CD14-positive monocyte (primary cell): ENCODE measurements at regions not wholly inside any gene's neighbourhood (a gene's known extent, or its start where the extent isn't known, plus 50 kb on each side); places are given as distances from the start of the nearest gene placed in this dataset.

Experiments
- DNase-seq, 3 donors: peaks; one replicate each; pipeline ENCODE4 v3.0.0-alpha.2; 2011 to 2022
- H2AFZ ChIP-seq: 2 replicates; pipeline ENCODE4 v1.6.0; 2012; ENCODE audit warnings: mild to moderate bottlenecking, low read depth, low read length, inconsistent platforms; ENCODE audit not compliant: insufficient read depth, poor library complexity, severe bottlenecking
- H3K27ac ChIP-seq, 2 donors: 1 replicate in 1 of 2; 2 replicates in 1 of 2; pipeline ENCODE4 v1.5.1; 2012 to 2013; ENCODE audit warnings: low read length in 2 of 2, control low read depth in 1 of 2, inconsistent platforms in 1 of 2, low read depth in 1 of 2, mild to moderate bottlenecking in 1 of 2
- H3K27me3 ChIP-seq, 2 donors: one replicate each; pipeline versions ENCODE4 v1.6.0 to v1.6.1; 2011 to 2013; ENCODE audit warnings: low read length in 2 of 2; ENCODE audit not compliant: control insufficient read depth in 2 of 2, insufficient read depth in 2 of 2
- H3K36me3 ChIP-seq, 2 donors: replicated peaks in 1 of 2; 1 replicate in 1 of 2; 2 replicates in 1 of 2; pipeline versions ENCODE4 v1.5.1 to v1.6.1; 2012 to 2013; ENCODE audit warnings: low read length in 2 of 2, control low read depth in 1 of 2, inconsistent platforms in 1 of 2, mild to moderate bottlenecking in 1 of 2; ENCODE audit not compliant: insufficient read depth in 2 of 2, control insufficient read depth in 1 of 2
- H3K4me1 ChIP-seq, 2 donors: 1 replicate in 1 of 2; 2 replicates in 1 of 2; pipeline versions ENCODE4 v1.5.1 to v1.6.1; 2012 to 2013; ENCODE audit warnings: low read length in 2 of 2, control low read depth in 1 of 2, inconsistent platforms in 1 of 2, mild to moderate bottlenecking in 1 of 2, moderate library complexity in 1 of 2; ENCODE audit not compliant: insufficient read depth in 2 of 2, control insufficient read depth in 1 of 2
- H3K4me2 ChIP-seq: replicated peaks from 2 replicates; pipeline ENCODE3; 2012; ENCODE audit warnings: low read length, moderate library complexity, mild to moderate bottlenecking; ENCODE audit not compliant: poor library complexity, severe bottlenecking; ENCODE audit errors: extremely low read depth
- H3K4me3 ChIP-seq, 3 experiments: fragments of 200-600 bp in 1 of 3; sonication (generic) in 1 of 3; replicated peaks in 1 of 3; 1 replicate in 2 of 3; 2 replicates in 1 of 3; pipeline ENCODE4 v1.5.1; 2011 to 2013; ENCODE audit warnings: low read length in 3 of 3, mild to moderate bottlenecking in 3 of 3, control low read depth in 2 of 3, low read depth in 2 of 3, inconsistent platforms in 1 of 3, moderate library complexity in 1 of 3
- H3K79me2 ChIP-seq: 2 replicates; pipeline ENCODE4 v1.6.0; 2012; ENCODE audit warnings: mild to moderate bottlenecking, control low read depth, inconsistent platforms, low read length, moderate library complexity; ENCODE audit not compliant: insufficient read depth
- H3K9ac ChIP-seq: 2 replicates; pipeline ENCODE4 v1.6.0; 2017; ENCODE audit warnings: low read length, mild to moderate bottlenecking; ENCODE audit not compliant: insufficient read depth, poor library complexity, severe bottlenecking
- H3K9me3 ChIP-seq, 2 donors: replicated peaks in 1 of 2; 1 replicate in 1 of 2; 2 replicates in 1 of 2; pipeline versions ENCODE4 v1.5.1 to v1.6.1; 2012 to 2013; ENCODE audit warnings: low read length in 2 of 2, control low read depth in 1 of 2; ENCODE audit not compliant: control insufficient read depth in 1 of 2, insufficient read depth in 1 of 2
- H4K20me1 ChIP-seq: 2 replicates; pipeline ENCODE4 v1.6.0; 2012; ENCODE audit warnings: mild to moderate bottlenecking, low read length, control low read depth, moderate library complexity; ENCODE audit not compliant: insufficient read depth
- H3K27ac Mint-ChIP-seq, 7 donors: one replicate each; pipeline ENCODE4 v1.8.0; 2020; ENCODE audit warnings: mild to moderate bottlenecking in 7 of 7, mixed read lengths in 7 of 7, moderate library complexity in 6 of 7, inconsistent platforms in 2 of 7
- H3K27me3 Mint-ChIP-seq, 3 donors: one replicate each; pipeline ENCODE4 v1.8.0; 2021 to 2022; ENCODE audit warnings: low read depth in 3 of 3, mild to moderate bottlenecking in 3 of 3, mixed read lengths in 3 of 3, moderate library complexity in 3 of 3, inconsistent platforms in 1 of 3
- H3K36me3 Mint-ChIP-seq, 2 donors: one replicate each; pipeline ENCODE4 v1.8.0; 2020; ENCODE audit warnings: mixed read lengths in 2 of 2, inconsistent platforms in 1 of 2, mild to moderate bottlenecking in 1 of 2
- H3K4me1 Mint-ChIP-seq: one replicate; pipeline ENCODE4 v1.8.0; 2020; ENCODE audit warnings: mild to moderate bottlenecking, mixed read lengths
- H3K4me3 Mint-ChIP-seq, 2 donors: one replicate each; pipeline ENCODE4 v1.8.0; 2020; ENCODE audit warnings: mild to moderate bottlenecking in 2 of 2, mixed read lengths in 2 of 2, moderate library complexity in 1 of 2
- H3K9me3 Mint-ChIP-seq, 7 donors: one replicate each; pipeline ENCODE4 v1.8.0; 2020 to 2022; ENCODE audit warnings: mixed read lengths in 7 of 7, mild to moderate bottlenecking in 6 of 7, moderate library complexity in 6 of 7, inconsistent platforms in 2 of 7
- CTCF ChIP-seq: fragments of 200-600 bp; IDR thresholded peaks from one replicate; pipeline ENCODE4 v1.8.0; 2022; ENCODE audit warnings: antibody characterized with exemption, mild to moderate bottlenecking
- WGBS: methylation state at CpG from one replicate; pipeline ENCODE4 v1.1.5; 2013; ENCODE audit warnings: missing lambda C conversion rate; ENCODE audit not compliant: insufficient coverage; 5-methylcytosine and 5-hydroxymethylcytosine counted together
- intact Hi-C, 2 donors: fragments of 100-400 bp; cut with micrococcal nuclease; formaldehyde crosslinking; loops; one replicate each; pipeline versions ENCODE4 v1.15.0 to v1.15.1; 2023

- H3K4me2 ChIP-seq, result no peak overlapping the region
- no peaks in the 10 kb centered on the region for H3K79me2 ChIP-seq
- Mint-ChIP-seq H3K27ac (no peak overlapping the region), H3K27me3 (peaks cover 0 to 2% (median 0%) of the 10 kb centered on the region in 3 donors), H3K4me3 (no peak overlapping the region), H3K36me3 (no peaks in the 10 kb centered on the region), H3K9me3 (peaks cover 0 to 15% (median 5%) of the 10 kb centered on the region in 7 donors), H3K4me1 (no peaks in the 10 kb centered on the region)
- no peak for DNase-seq
- no peaks in the 10 kb centered on the region for H4K20me1 ChIP-seq
- WGBS, result no CpG with 5 or more reads among the region's 2 CpGs
- H3K9me3 ChIP-seq, result peaks cover 14 to 17% of the 10 kb centered on the region in 2 donors
- no peak overlapping the region for H2AFZ ChIP-seq
- no peak overlapping the region for H3K27ac ChIP-seq
- no peaks in the 10 kb centered on the region for H3K36me3 ChIP-seq
- H3K4me3 ChIP-seq, result no peak overlapping the region
- no peak overlapping the region for H3K9ac ChIP-seq
- no peaks in the 10 kb centered on the region for H3K4me1 ChIP-seq
- H3K27me3 ChIP-seq, result no peaks in the 10 kb centered on the region
- no peak for TF ChIP-seq CTCF
- intact Hi-C loops, result no loop called here
Observed at GRCh38 chrX:63032811-63033210, 318.3 kb downstream of the SPIN4 start.

DNA sequence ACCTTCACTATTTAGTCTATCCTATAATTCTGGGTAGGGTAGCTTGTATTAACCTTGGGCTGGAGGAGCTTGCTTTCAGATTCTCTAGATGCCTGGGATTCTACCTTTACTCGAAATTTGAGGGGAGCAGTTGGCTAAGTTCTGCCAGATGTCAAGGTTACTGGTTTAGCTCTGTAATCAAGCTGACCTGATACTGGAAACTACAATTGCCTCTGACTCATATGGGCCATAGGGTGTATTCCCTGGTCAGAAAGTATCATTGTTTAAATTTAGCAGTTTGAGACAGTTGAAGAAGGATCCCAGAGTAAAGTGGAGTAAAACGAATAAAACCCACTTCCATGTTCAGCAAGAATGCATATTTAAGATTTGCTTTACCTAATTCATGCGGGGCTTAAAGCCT is 337.6 kb downstream of the SPIN4 start:
- peaks cover 20 to 29% of the 10 kb centered on the region in 2 donors for H3K9me3 ChIP-seq
- H3K27me3 ChIP-seq, result no peaks in the 10 kb centered on the region
- H3K36me3 ChIP-seq, result no peaks in the 10 kb centered on the region
- Mint-ChIP-seq H3K9me3 (peaks cover 0 to 14% (median 6%) of the 10 kb centered on the region in 7 donors), H3K4me1 (no peaks in the 10 kb centered on the region), H3K27ac (no peak overlapping the region), H3K27me3 (peaks cover 0 to 2% (median 0%) of the 10 kb centered on the region in 3 donors), H3K4me3 (no peak overlapping the region), H3K36me3 (no peaks in the 10 kb centered on the region)
- no peaks in the 10 kb centered on the region for H4K20me1 ChIP-seq
- no peak overlapping the region for H3K9ac ChIP-seq
- DNase-seq, result no peak
- no peaks in the 10 kb centered on the region for H3K79me2 ChIP-seq
- H3K4me2 ChIP-seq, result no peak overlapping the region
- no CpG with 5 or more reads among the region's 3 CpGs for WGBS
- H3K27ac ChIP-seq, result no peak overlapping the region
- H3K4me1 ChIP-seq, result no peaks in the 10 kb centered on the region
- intact Hi-C loops, result no loop called here
- no peak overlapping the region for H3K4me3 ChIP-seq
- H2AFZ ChIP-seq, result no peak overlapping the region
- TF ChIP-seq CTCF, result no peak
